Panc1 (cell line): ENCODE measurements at regions not wholly inside any gene's neighbourhood (a gene's known extent, or its start where the extent isn't known, plus 50 kb on each side); places are given as distances from the start of the nearest gene placed in this dataset.

Experiments used
- ATAC-seq: fragments of 200-7000 bp; cut with Tn5 transposase; 2 replicates; pipeline ENCODE4 v1.9.1; 2020; ENCODE audit warnings: mild to moderate bottlenecking, moderate library complexity
- BruUV-seq: library from RNA; stranded (reverse); fragments of 400-500 nt; replicated peaks from 2 replicates; lab custom pipeline; 2021; lab: Mats Ljungman, UMichigan
- CTCF ChIA-PET: fragments of 300-600 bp; sonication (Branson Sonifier 250); formaldehyde crosslinking; loops from one replicate; lab custom pipeline; 2022; ENCODE audit warnings: antibody characterized with exemption; lab: Charles Lee
- POLR2A ChIA-PET: fragments of 300-600 bp; sonication (Branson Sonifier 250); formaldehyde crosslinking; loops from one replicate; lab custom pipeline; 2022; ENCODE audit warnings: antibody characterized with exemption; lab: Charles Lee
- DNase-seq: peaks from one replicate; pipeline ENCODE4 v3.0.0-alpha.2; 2010; ENCODE audit warnings: low read depth, low spot score
- H3K27ac ChIP-seq: 2 replicates; pipeline ENCODE4 v1.5.1; 2011; ENCODE audit warnings: mild to moderate bottlenecking, low read length, inconsistent platforms
- H3K27me3 ChIP-seq: fragments of 200-500 bp; sonication (Bioruptor generic); 2 replicates; pipeline ENCODE4 v1.6.0; 2014; ENCODE audit warnings: low read length, inconsistent platforms; ENCODE audit not compliant: control insufficient read depth, insufficient read depth
- H3K36me3 ChIP-seq: fragments of 200-500 bp; sonication (Bioruptor generic); 2 replicates; pipeline ENCODE4 v1.5.1; 2014; ENCODE audit warnings: inconsistent platforms, mild to moderate bottlenecking, low read length, moderate library complexity; ENCODE audit not compliant: control insufficient read depth, insufficient read depth
- H3K4me1 ChIP-seq: 2 replicates; pipeline ENCODE4 v1.5.1; 2011; ENCODE audit warnings: inconsistent platforms, mild to moderate bottlenecking, low read length, moderate library complexity; ENCODE audit not compliant: control insufficient read depth, insufficient read depth
- H3K4me3 ChIP-seq, 2 experiments: 2 replicates each; pipeline ENCODE4 v1.5.1; 2011 to 2012; ENCODE audit warnings: low read depth in 2 of 2, low read length in 2 of 2, mild to moderate bottlenecking in 2 of 2, inconsistent platforms in 1 of 2, moderate library complexity in 1 of 2
- H3K9me3 ChIP-seq: fragments of 200-500 bp; sonication (Bioruptor generic); 2 replicates; pipeline ENCODE4 v1.5.1; 2014; ENCODE audit warnings: low read depth, mild to moderate bottlenecking, inconsistent platforms, low read length, moderate library complexity; ENCODE audit not compliant: control insufficient read depth, insufficient read depth
- POLR2AphosphoS5 ChIP-seq: IDR thresholded peaks from 2 replicates; pipeline ENCODE4 v1.6.1; 2012; ENCODE audit warnings: mild to moderate bottlenecking, low read depth, low read length, moderate library complexity
- SIN3A ChIP-seq: IDR thresholded peaks from 2 replicates; pipeline ENCODE4 v1.6.1; 2012; ENCODE audit warnings: low read depth, mild to moderate bottlenecking, low read length, moderate library complexity, borderline replicate concordance; ENCODE audit not compliant: insufficient read depth
- TCF7L2 ChIP-seq: IDR thresholded peaks from 2 replicates; pipeline ENCODE4 v1.6.1; 2011; ENCODE audit warnings: mild to moderate bottlenecking, low read depth, low read length, inconsistent platforms
- in situ Hi-C: cut with HindIII; loops from 2 replicates; pipeline ENCODE4 v1.10.0; 2016; ENCODE audit warnings: low sequenced_read_pairs, low pct_unique_long_range_greater_than_20kb
- intact Hi-C: fragments of 100-400 bp; cut with micrococcal nuclease; formaldehyde crosslinking; loops from one replicate; pipeline ENCODE4 v1.10.0; 2022; ENCODE audit not compliant: unreplicated experiment
- TF ChIP-seq, protein P1 (sequence below): fragments of 450-650 bp; IDR thresholded peaks from 2 replicates; pipeline ENCODE4 v1.5.1; 2017; ENCODE audit warnings: mild to moderate bottlenecking
- TF ChIP-seq, protein P2 (sequence below), 2 experiments: IDR thresholded peaks; 2 replicates each; pipeline ENCODE4 v1.6.1; 2011 to 2012; ENCODE audit warnings: low read depth in 2 of 2, control low read depth in 1 of 2, low read length in 1 of 2, mild to moderate bottlenecking in 1 of 2, moderate library complexity in 1 of 2; ENCODE audit not compliant: insufficient read depth in 1 of 2

DNA sequence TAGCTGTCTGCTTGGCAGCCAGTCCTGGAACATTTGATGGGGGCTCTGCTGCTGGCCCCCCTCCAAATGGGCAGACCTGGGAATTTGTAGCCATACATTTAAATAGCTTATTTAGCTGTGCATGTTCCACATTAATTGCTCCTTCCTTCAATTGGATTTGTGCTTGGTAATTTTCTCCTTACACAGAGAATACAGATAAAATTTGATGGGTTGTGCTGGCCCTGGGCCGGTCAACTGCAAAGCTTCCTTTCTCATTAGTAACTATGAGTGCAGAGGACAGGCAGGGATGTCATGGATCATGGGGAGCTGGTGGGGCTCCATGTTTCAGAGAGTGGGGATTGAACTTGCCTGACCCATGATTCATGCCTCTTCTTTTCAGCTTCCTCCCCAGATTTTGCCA, 201.5 kb upstream of the GHITM start:
- H3K9me3 ChIP-seq: no peaks in the 10 kb centered on the region
- ATAC-seq (no peak), DNase-seq (no peak)
- no peak for TF ChIP-seq TCF7L2
- TF ChIP-seq, protein P1, sequence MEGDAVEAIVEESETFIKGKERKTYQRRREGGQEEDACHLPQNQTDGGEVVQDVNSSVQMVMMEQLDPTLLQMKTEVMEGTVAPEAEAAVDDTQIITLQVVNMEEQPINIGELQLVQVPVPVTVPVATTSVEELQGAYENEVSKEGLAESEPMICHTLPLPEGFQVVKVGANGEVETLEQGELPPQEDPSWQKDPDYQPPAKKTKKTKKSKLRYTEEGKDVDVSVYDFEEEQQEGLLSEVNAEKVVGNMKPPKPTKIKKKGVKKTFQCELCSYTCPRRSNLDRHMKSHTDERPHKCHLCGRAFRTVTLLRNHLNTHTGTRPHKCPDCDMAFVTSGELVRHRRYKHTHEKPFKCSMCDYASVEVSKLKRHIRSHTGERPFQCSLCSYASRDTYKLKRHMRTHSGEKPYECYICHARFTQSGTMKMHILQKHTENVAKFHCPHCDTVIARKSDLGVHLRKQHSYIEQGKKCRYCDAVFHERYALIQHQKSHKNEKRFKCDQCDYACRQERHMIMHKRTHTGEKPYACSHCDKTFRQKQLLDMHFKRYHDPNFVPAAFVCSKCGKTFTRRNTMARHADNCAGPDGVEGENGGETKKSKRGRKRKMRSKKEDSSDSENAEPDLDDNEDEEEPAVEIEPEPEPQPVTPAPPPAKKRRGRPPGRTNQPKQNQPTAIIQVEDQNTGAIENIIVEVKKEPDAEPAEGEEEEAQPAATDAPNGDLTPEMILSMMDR: no peak
- TF ChIP-seq POLR2AphosphoS5: no peak
- TF ChIP-seq, protein P2, sequence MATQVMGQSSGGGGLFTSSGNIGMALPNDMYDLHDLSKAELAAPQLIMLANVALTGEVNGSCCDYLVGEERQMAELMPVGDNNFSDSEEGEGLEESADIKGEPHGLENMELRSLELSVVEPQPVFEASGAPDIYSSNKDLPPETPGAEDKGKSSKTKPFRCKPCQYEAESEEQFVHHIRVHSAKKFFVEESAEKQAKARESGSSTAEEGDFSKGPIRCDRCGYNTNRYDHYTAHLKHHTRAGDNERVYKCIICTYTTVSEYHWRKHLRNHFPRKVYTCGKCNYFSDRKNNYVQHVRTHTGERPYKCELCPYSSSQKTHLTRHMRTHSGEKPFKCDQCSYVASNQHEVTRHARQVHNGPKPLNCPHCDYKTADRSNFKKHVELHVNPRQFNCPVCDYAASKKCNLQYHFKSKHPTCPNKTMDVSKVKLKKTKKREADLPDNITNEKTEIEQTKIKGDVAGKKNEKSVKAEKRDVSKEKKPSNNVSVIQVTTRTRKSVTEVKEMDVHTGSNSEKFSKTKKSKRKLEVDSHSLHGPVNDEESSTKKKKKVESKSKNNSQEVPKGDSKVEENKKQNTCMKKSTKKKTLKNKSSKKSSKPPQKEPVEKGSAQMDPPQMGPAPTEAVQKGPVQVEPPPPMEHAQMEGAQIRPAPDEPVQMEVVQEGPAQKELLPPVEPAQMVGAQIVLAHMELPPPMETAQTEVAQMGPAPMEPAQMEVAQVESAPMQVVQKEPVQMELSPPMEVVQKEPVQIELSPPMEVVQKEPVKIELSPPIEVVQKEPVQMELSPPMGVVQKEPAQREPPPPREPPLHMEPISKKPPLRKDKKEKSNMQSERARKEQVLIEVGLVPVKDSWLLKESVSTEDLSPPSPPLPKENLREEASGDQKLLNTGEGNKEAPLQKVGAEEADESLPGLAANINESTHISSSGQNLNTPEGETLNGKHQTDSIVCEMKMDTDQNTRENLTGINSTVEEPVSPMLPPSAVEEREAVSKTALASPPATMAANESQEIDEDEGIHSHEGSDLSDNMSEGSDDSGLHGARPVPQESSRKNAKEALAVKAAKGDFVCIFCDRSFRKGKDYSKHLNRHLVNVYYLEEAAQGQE (IDR thresholded peaks at IDR 0.05; ENCODE audit: insufficient read depth in 1 of 2, low read depth in 2 of 2, low read length in 1 of 2): no peak
- no peak for TF ChIP-seq SIN3A
- no TSS peak for BruUV-seq
- H3K27me3 ChIP-seq: peaks cover 2% of the 10 kb centered on the region; the same call in 1 of the 2 replicates
- no peaks in the 10 kb centered on the region for H3K4me1 ChIP-seq
- H3K27ac ChIP-seq: no peak overlapping the region
- ChIA-PET CTCF (no interaction called here), POLR2A (no interaction called here)
- in situ Hi-C loops: no loop called here
- no peak overlapping the region for H3K4me3 ChIP-seq
- H3K36me3 ChIP-seq: no peaks in the 10 kb centered on the region
- intact Hi-C loops: no loop called here

DNA sequence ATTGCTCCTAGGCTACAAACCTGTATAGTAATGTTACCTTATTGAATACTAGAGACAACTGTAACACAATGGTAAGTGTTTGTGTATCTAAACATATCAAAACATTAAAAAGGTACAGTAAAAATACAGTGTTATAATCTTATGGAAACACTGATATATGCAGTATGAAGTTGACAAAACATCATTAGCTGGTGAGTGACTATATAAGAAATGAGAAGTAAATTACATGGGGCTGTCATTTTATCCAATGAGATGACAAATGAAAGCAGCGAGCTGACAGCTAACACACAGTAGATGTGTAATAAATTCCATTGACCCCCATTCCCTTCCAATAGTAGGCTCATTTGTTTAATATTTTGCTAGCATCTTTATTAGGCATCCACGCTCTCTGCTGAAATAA, 198.1 kb upstream of the GHITM start:
- no peak for DNase-seq
- POLR2A ChIA-PET: no interaction called here

More for the DNA sequence above, 198.1 kb upstream of the GHITM start:
- Histone ChIP-seq H3K36me3 (no peaks in the 10 kb centered on the region), H3K4me3 (no peak overlapping the region), H3K27ac (no peak overlapping the region), H3K9me3 (no peaks in the 10 kb centered on the region), H3K27me3 (peaks cover 2% of the 10 kb centered on the region; the same call in 1 of the 2 replicates), H3K4me1 (no peaks in the 10 kb centered on the region)
- TF ChIP-seq, protein P2 (IDR thresholded peaks at IDR 0.05; ENCODE audit: insufficient read depth in 1 of 2, low read depth in 2 of 2, low read length in 1 of 2): no peak
- TF ChIP-seq SIN3A (no peak), POLR2AphosphoS5 (no peak), TCF7L2 (no peak)
- TF ChIP-seq, protein P1: no peak
- CTCF ChIA-PET: no interaction called here
- intact Hi-C loops (no loop called here), in situ Hi-C loops (no loop called here)
- ATAC-seq: no peak
- BruUV-seq: no TSS peak
